Nephron (organoid): ENCODE measurements at regions not wholly inside any gene's neighbourhood (a gene's known extent, or its start where the extent isn't known, plus 50 kb on each side); places are given as distances from the start of the nearest gene placed in this dataset.

Experiments used
- H3K27ac Mint-ChIP-seq, 3 experiments: 2 replicates each; pipeline ENCODE4 v1.8.0; 2020; ENCODE audit warnings: mixed read lengths in 3 of 3, mild to moderate bottlenecking in 2 of 3, moderate library complexity in 1 of 3
- H3K27me3 Mint-ChIP-seq: 2 replicates; pipeline ENCODE4 v1.8.0; 2021; ENCODE audit warnings: low read depth, mild to moderate bottlenecking, moderate library complexity, mixed read lengths
- H3K36me3 Mint-ChIP-seq: 2 replicates; pipeline ENCODE4 v1.8.0; 2020; ENCODE audit warnings: low read depth, mixed read lengths
- H3K4me1 Mint-ChIP-seq: 2 replicates; pipeline ENCODE4 v1.8.0; 2020; ENCODE audit warnings: mixed read lengths
- H3K4me3 Mint-ChIP-seq, 3 experiments: 2 replicates each; pipeline ENCODE4 v1.8.0; 2020; ENCODE audit warnings: mild to moderate bottlenecking in 3 of 3, mixed read lengths in 3 of 3, moderate library complexity in 2 of 3
- H3K9me3 Mint-ChIP-seq: 2 replicates; pipeline ENCODE4 v1.8.0; 2020; ENCODE audit warnings: mixed read lengths
- CTCF ChIP-seq, 3 experiments: fragments of 200-600 bp; sonication (generic); IDR thresholded peaks; one replicate each; pipeline ENCODE4 v1.5.0; 2021; ENCODE audit warnings: antibody characterized with exemption in 3 of 3; ENCODE audit not compliant: unreplicated experiment in 3 of 3

GRCh38 chr10:44064317-44064716 is 320.6 kb downstream of the CXCL12 start:
- peak overlapping the region in 1 of 3 experiments; percentile 76 for H3K27ac Mint-ChIP-seq
- H3K27me3 Mint-ChIP-seq: peaks cover 16% of the 10 kb centered on the region
- H3K4me1 Mint-ChIP-seq: peaks cover 36% of the 10 kb centered on the region
- no peaks in the 10 kb centered on the region for H3K9me3 Mint-ChIP-seq
- no peaks in the 10 kb centered on the region for H3K36me3 Mint-ChIP-seq
- no peak overlapping the region for H3K4me3 Mint-ChIP-seq
- no peak for TF ChIP-seq CTCF (IDR thresholded peaks at IDR 0.05; ENCODE audit: unreplicated experiment in 3 of 3)

- peaks cover 39% of the 10 kb centered on the region for H3K4me1 Mint-ChIP-seq
- H3K9me3 Mint-ChIP-seq: no peaks in the 10 kb centered on the region
- no peak overlapping the region for H3K4me3 Mint-ChIP-seq
- TF ChIP-seq CTCF (IDR thresholded peaks at IDR 0.05; ENCODE audit: unreplicated experiment in 3 of 3): no peak
- peaks cover 16% of the 10 kb centered on the region for H3K27me3 Mint-ChIP-seq
- H3K27ac Mint-ChIP-seq: peak overlapping the region in 1 of 3 experiments; percentile 76
- no peaks in the 10 kb centered on the region for H3K36me3 Mint-ChIP-seq
These were observed 321.2 kb downstream of the CXCL12 start for GRCh38 chr10:44063686-44064085.

DNA sequence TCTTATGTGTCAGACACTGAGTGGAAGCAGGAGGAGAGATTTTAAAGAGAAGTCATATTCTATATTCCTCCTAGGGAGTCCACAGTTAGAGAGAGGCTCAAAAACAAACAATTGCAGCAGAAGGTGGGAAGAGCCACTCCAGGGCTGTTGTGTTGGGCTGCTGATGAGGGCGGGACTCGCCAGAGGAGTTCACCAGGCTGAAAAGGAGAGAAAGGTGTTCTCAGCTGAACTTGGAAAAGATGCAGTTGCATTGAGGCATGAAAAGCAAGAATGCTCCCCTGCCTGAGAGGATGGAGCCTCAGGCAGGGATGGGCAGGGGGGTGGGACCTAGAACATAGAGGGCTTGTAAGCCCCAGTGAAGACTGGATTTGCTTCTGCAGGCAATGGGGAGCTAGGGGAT is 324.2 kb downstream of the CXCL12 start:
- Mint-ChIP-seq H3K27ac (peak overlapping the region; percentile 40 to 43 (median 43)), H3K9me3 (no peaks in the 10 kb centered on the region), H3K27me3 (peaks cover 33% of the 10 kb centered on the region), H3K4me3 (no peak overlapping the region), H3K4me1 (peaks cover 49% of the 10 kb centered on the region), H3K36me3 (no peaks in the 10 kb centered on the region)
- no peak for TF ChIP-seq CTCF (IDR thresholded peaks at IDR 0.05; ENCODE audit: unreplicated experiment in 3 of 3)

GRCh38 chr10:44060221-44060620 is 324.7 kb downstream of the CXCL12 start:
- Mint-ChIP-seq H3K27me3 (peaks cover 33% of the 10 kb centered on the region), H3K36me3 (no peaks in the 10 kb centered on the region), H3K4me1 (peaks cover 46% of the 10 kb centered on the region), H3K4me3 (no peak overlapping the region), H3K9me3 (no peaks in the 10 kb centered on the region), H3K27ac (peak overlapping the region; percentile 40 to 43 (median 43))
- no peak for TF ChIP-seq CTCF (IDR thresholded peaks at IDR 0.05; ENCODE audit: unreplicated experiment in 3 of 3)

DNA sequence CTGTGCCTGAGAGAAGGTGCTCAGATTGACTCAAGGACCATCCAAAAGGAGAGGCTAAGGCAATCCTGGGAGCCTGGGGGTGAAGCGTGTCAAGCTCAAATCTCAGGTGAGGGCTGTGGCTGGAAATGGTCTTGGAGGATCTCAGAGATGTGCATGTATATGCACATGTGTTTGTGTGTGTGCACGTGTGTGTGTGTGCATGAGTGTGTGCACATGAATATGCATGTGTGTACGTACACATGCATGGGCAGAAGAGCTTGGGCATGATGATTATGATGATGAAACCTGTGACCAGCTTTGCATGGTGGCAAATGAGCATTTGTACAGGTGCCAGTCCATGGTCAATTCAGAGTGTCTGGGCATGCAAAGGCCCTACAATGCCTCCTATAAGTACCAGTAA is 326.6 kb downstream of the CXCL12 start:
- Mint-ChIP-seq H3K4me3 (no peak overlapping the region), H3K36me3 (no peaks in the 10 kb centered on the region), H3K27ac (peak overlapping the region in 2 of 3 experiments; percentile 10 to 78), H3K4me1 (peaks cover 42% of the 10 kb centered on the region), H3K27me3 (peaks cover 41% of the 10 kb centered on the region), H3K9me3 (no peaks in the 10 kb centered on the region)
- no peak for TF ChIP-seq CTCF (IDR thresholded peaks at IDR 0.05; ENCODE audit: unreplicated experiment in 3 of 3)

- TF ChIP-seq CTCF (IDR thresholded peaks at IDR 0.05; ENCODE audit: unreplicated experiment in 3 of 3): no peak
- H3K36me3 Mint-ChIP-seq: no peaks in the 10 kb centered on the region
- no peaks in the 10 kb centered on the region for H3K9me3 Mint-ChIP-seq
- peak overlapping the region; percentile 49 to 78 (median 75) for H3K27ac Mint-ChIP-seq
- H3K27me3 Mint-ChIP-seq: peaks cover 39% of the 10 kb centered on the region
- peaks cover 46% of the 10 kb centered on the region for H3K4me1 Mint-ChIP-seq
- H3K4me3 Mint-ChIP-seq: peak overlapping the region; percentile 24 to 47 (median 31)
These were observed 327.7 kb downstream of the CXCL12 start for GRCh38 chr10:44056967-44057805.
